IMR-90 (cell line): ENCODE measurements at regions not wholly inside any gene's neighbourhood (a gene's known extent, or its start where the extent isn't known, plus 50 kb on each side); places are given as distances from the start of the nearest gene placed in this dataset.
A peak's percentile ranks its signal among the peaks of the same experiment; 100 is the strongest.

Experiments
- ATAC-seq: fragments of 200-7000 bp; cut with Tn5 transposase; 2 replicates; pipeline ENCODE4 v1.9.1; 2020; ENCODE audit warnings: low read depth, mild to moderate bottlenecking, moderate library complexity
- BruUV-seq: library from RNA; stranded (reverse); fragments of 400-500 nt; replicated peaks from 2 replicates; lab custom pipeline; 2021; lab: Mats Ljungman, UMichigan
- CTCF ChIA-PET: fragments of 300-600 bp; formaldehyde crosslinking; extraction: SDS; loops from one replicate; lab custom pipeline; 2021; ENCODE audit warnings: antibody characterized with exemption; lab: Yijun Ruan, JAX
- POLR2A ChIA-PET: fragments of 300-600 bp; sonication (Branson Sonifier 250); formaldehyde crosslinking; loops from one replicate; lab custom pipeline; 2022; ENCODE audit warnings: antibody characterized with exemption; ENCODE audit not compliant: unreplicated experiment; lab: Charles Lee
- DNase-seq: peaks from one replicate; pipeline ENCODE4 v3.0.0; 2013
- H2AFZ ChIP-seq: replicated peaks from 2 replicates; pipeline ENCODE3; 2013; ENCODE audit warnings: low read length, mild to moderate bottlenecking; ENCODE audit not compliant: poor library complexity
- H2AK5ac ChIP-seq: 2 replicates; pipeline ENCODE4 v1.6.1; 2013; ENCODE audit warnings: low read depth, low read length, inconsistent platforms
- H2AK9ac ChIP-seq: replicated peaks from 2 replicates; pipeline ENCODE3; 2013; ENCODE audit warnings: mild to moderate bottlenecking, low read depth, low read length, moderate library complexity; ENCODE audit not compliant: poor library complexity
- H2BK120ac ChIP-seq: 2 replicates; pipeline ENCODE4 v1.6.1; 2013; ENCODE audit warnings: low read depth, low read length, inconsistent platforms
- H2BK15ac ChIP-seq: 3 replicates; pipeline ENCODE4 v1.6.1; 2013; ENCODE audit warnings: low read depth, low read length, inconsistent platforms
- H2BK20ac ChIP-seq: 2 replicates; pipeline ENCODE4 v1.6.1; 2013; ENCODE audit warnings: low read depth, mild to moderate bottlenecking, inconsistent platforms, low read length, moderate library complexity
- H2BK5ac ChIP-seq: 2 replicates; pipeline ENCODE4 v1.6.1; 2013; ENCODE audit warnings: mild to moderate bottlenecking, low read depth, low read length, inconsistent platforms; ENCODE audit not compliant: poor library complexity, severe bottlenecking
- H3K14ac ChIP-seq: replicated peaks from 2 replicates; pipeline ENCODE4 v1.6.1; 2013; ENCODE audit warnings: low read depth, low read length, inconsistent platforms
- H3K18ac ChIP-seq: 2 replicates; pipeline ENCODE4 v1.6.1; 2013; ENCODE audit warnings: low read depth, low read length, control low read depth
- H3K23ac ChIP-seq: 2 replicates; pipeline ENCODE4 v1.6.1; 2013; ENCODE audit warnings: low read depth, low read length, inconsistent platforms
- H3K27ac ChIP-seq: 2 replicates; pipeline ENCODE4 v1.5.1; 2013; ENCODE audit warnings: mild to moderate bottlenecking, control low read depth, low read length; ENCODE audit not compliant: insufficient read depth
- H3K27me3 ChIP-seq: 2 replicates; pipeline ENCODE4 v1.6.1; 2013; ENCODE audit warnings: low read length; ENCODE audit not compliant: control insufficient read depth, insufficient read depth
- H3K36me3 ChIP-seq: 2 replicates; pipeline ENCODE4 v1.6.1; 2013; ENCODE audit warnings: low read length, mixed read lengths; ENCODE audit not compliant: control insufficient read depth, insufficient read depth
- H3K4ac ChIP-seq: 2 replicates; pipeline ENCODE4 v1.6.1; 2013; ENCODE audit warnings: low read depth, low read length, inconsistent platforms
- H3K4me1 ChIP-seq: 2 replicates; pipeline ENCODE4 v1.6.1; 2013; ENCODE audit warnings: low read length, mixed read lengths; ENCODE audit not compliant: control insufficient read depth, insufficient read depth
- H3K4me2 ChIP-seq: 2 replicates; pipeline ENCODE4 v1.6.1; 2013; ENCODE audit warnings: low read depth, mild to moderate bottlenecking, control low read depth, low read length, moderate library complexity
- H3K4me3 ChIP-seq: 2 replicates; pipeline ENCODE4 v1.5.1; 2013; ENCODE audit warnings: low read depth, mild to moderate bottlenecking, control low read depth, low read length, moderate library complexity; ENCODE audit not compliant: insufficient read depth
- H3K56ac ChIP-seq: 2 replicates; pipeline ENCODE4 v1.6.1; 2013; ENCODE audit warnings: low read length, inconsistent platforms; ENCODE audit not compliant: insufficient read depth; ENCODE audit errors: extremely low read depth
- H3K79me1 ChIP-seq, 2 experiments: 2 replicates each; pipeline ENCODE4 v1.6.1; 2013; ENCODE audit warnings: low read length in 2 of 2, inconsistent platforms in 1 of 2, low read depth in 1 of 2
- H3K9ac ChIP-seq: 2 replicates; pipeline ENCODE4 v1.6.1; 2013; ENCODE audit warnings: low read depth, low read length, control low read depth
- H3K9me1 ChIP-seq: 2 replicates; pipeline ENCODE4 v1.6.1; 2013; ENCODE audit warnings: low read length, inconsistent platforms; ENCODE audit not compliant: insufficient read depth
- H3K9me3 ChIP-seq: 2 replicates; pipeline ENCODE4 v1.6.1; 2013; ENCODE audit warnings: low read length; ENCODE audit not compliant: control insufficient read depth, insufficient read depth
- H4K20me1 ChIP-seq: 2 replicates; pipeline ENCODE4 v1.6.1; 2013; ENCODE audit warnings: low read length, inconsistent platforms; ENCODE audit not compliant: insufficient read depth
- H4K5ac ChIP-seq: 2 replicates; pipeline ENCODE4 v1.6.1; 2013; ENCODE audit warnings: mild to moderate bottlenecking, low read depth, low read length, control low read depth
- H4K8ac ChIP-seq, 2 experiments: 2 replicates each; pipeline ENCODE4 v1.6.1; 2013; ENCODE audit warnings: low read depth in 2 of 2, low read length in 2 of 2, control low read depth in 1 of 2, inconsistent platforms in 1 of 2
- H4K91ac ChIP-seq: 2 replicates; pipeline ENCODE4 v1.6.1; 2013; ENCODE audit warnings: low read depth, low read length, inconsistent platforms; ENCODE audit not compliant: insufficient read depth
- BHLHE40 ChIP-seq: fragments of 150-350 bp; IDR thresholded peaks from 2 replicates; pipeline ENCODE4 v1.6.1; 2016; ENCODE audit warnings: mild to moderate bottlenecking, low read depth, low read length
- CEBPB ChIP-seq: IDR thresholded peaks from 2 replicates; pipeline ENCODE4 v1.6.1; 2012; ENCODE audit warnings: low read depth, low read length, improper control_type of control experiment
- CHD1 ChIP-seq: IDR thresholded peaks from 2 replicates; pipeline ENCODE4 v1.6.1; 2012; ENCODE audit warnings: low read depth, low read length, improper control_type of control experiment
- FOS ChIP-seq: fragments of 150-350 bp; IDR thresholded peaks from 2 replicates; pipeline ENCODE4 v1.6.1; 2016; ENCODE audit warnings: low read depth, low read length
- MAZ ChIP-seq: IDR thresholded peaks from 2 replicates; pipeline ENCODE4 v1.6.1; 2012; ENCODE audit warnings: low read depth, mild to moderate bottlenecking, low read length, improper control_type of control experiment, moderate library complexity, borderline replicate concordance
- MXI1 ChIP-seq: IDR thresholded peaks from 2 replicates; pipeline ENCODE4 v1.6.1; 2012; ENCODE audit warnings: low read depth, mild to moderate bottlenecking, low read length, moderate library complexity, borderline replicate concordance
- NFE2L2 ChIP-seq: fragments of 150-350 bp; IDR thresholded peaks from 2 replicates; pipeline ENCODE4 v1.6.1; 2016; ENCODE audit warnings: low read depth, mild to moderate bottlenecking, low read length
- POLR2A ChIP-seq: IDR thresholded peaks from 2 replicates; pipeline ENCODE4 v1.6.1; 2012; ENCODE audit warnings: mild to moderate bottlenecking, low read depth, low read length
- RAD21 ChIP-seq: IDR thresholded peaks from 2 replicates; pipeline ENCODE4 v1.6.1; 2012; ENCODE audit warnings: low read length, improper control_type of control experiment
- RCOR1 ChIP-seq: IDR thresholded peaks from 2 replicates; pipeline ENCODE4 v1.6.1; 2012; ENCODE audit warnings: mild to moderate bottlenecking, low read length, improper control_type of control experiment; ENCODE audit not compliant: insufficient replicate concordance
- RFX5 ChIP-seq: IDR thresholded peaks from 2 replicates; pipeline ENCODE4 v1.8.0; 2012; ENCODE audit warnings: low read depth, mild to moderate bottlenecking, low read length, moderate library complexity
- SMC3 ChIP-seq: fragments of 150-350 bp; IDR thresholded peaks from 2 replicates; pipeline ENCODE4 v1.6.1; 2016; ENCODE audit warnings: low read depth, mild to moderate bottlenecking, antibody characterized with exemption, low read length, moderate library complexity
- WGBS, 2 experiments: methylation state at CpG; one replicate each; pipeline versions ENCODE4 v1.1.5 to v1.1.7; 2013; ENCODE audit warnings: missing lambda C conversion rate in 2 of 2; ENCODE audit not compliant: insufficient read length in 1 of 2; ENCODE audit errors: extremely low coverage in 2 of 2; 5-methylcytosine and 5-hydroxymethylcytosine counted together
- dilution Hi-C: fragments of 300-500 bp; cut with HindIII; formaldehyde crosslinking; loops from one replicate; pipeline ENCODE4 v1.14.3; 2018; ENCODE audit warnings: low sequenced_read_pairs; ENCODE audit not compliant: unreplicated experiment
- in situ Hi-C: fragments of 300-500 bp; cut with MboI; formaldehyde crosslinking; loops from 3 replicates; pipeline ENCODE4 v1.14.3; 2019; ENCODE audit warnings: low sequenced_read_pairs, inconsistent platforms, mixed read lengths
- intact Hi-C: fragments of 100-400 bp; cut with micrococcal nuclease; formaldehyde crosslinking; loops from 2 replicates; pipeline ENCODE4 v1.10.0; 2022
- TF ChIP-seq, protein P1 (sequence below): conservative IDR thresholded peaks from 2 replicates; pipeline ENCODE4 v1.5.1; 2012; ENCODE audit warnings: mild to moderate bottlenecking, low read depth, low read length, improper control_type of control experiment

GRCh38 chr13:107124129-107124718, 556.3 kb upstream of the ARGLU1 start:
- POLR2A ChIA-PET, result no interaction called here

More at GRCh38 chr13:107124129-107124718, 556.3 kb upstream of the ARGLU1 start:
- Histone ChIP-seq H3K27me3 (peaks cover 5% of the 10 kb centered on the region), H3K36me3 (no peaks in the 10 kb centered on the region), H3K23ac (no peak overlapping the region), H3K79me1 (no peaks in the 10 kb centered on the region), H3K4me1 (no peaks in the 10 kb centered on the region), H4K5ac (no peak overlapping the region), H4K91ac (no peak overlapping the region), H3K14ac (no peak overlapping the region), H4K20me1 (no peaks in the 10 kb centered on the region), H3K4me3 (no peak overlapping the region), H2BK20ac (no peak overlapping the region), H3K4ac (no peak overlapping the region), H3K9me3 (no peaks in the 10 kb centered on the region), H2AFZ (no peak overlapping the region), H2BK15ac (no peak overlapping the region), H3K9me1 (no peaks in the 10 kb centered on the region), H2AK5ac (no peak overlapping the region), H4K8ac (no peak overlapping the region), H2AK9ac (no peak overlapping the region), H3K4me2 (no peak overlapping the region), H3K27ac (no peak overlapping the region), H3K9ac (no peak overlapping the region), H3K56ac (no peak overlapping the region), H3K18ac (no peak overlapping the region), H2BK5ac (no peak overlapping the region), H2BK120ac (no peak overlapping the region)
- in situ Hi-C loops (loop anchor here (10.0 to 25.0 kb wide), 2 partner anchors 212 to 569 kb away; no protein-coding TSS in a partner anchor), intact Hi-C loops (loop anchor here (1.0 to 5.0 kb wide), 4 partner anchors 206 to 589 kb away; partner anchors contain the start of genes ARGLU1 and EFNB2), dilution Hi-C loops (no loop called here)
- DNase-seq (peak; percentile 36), ATAC-seq (peak; percentile 66; the same call in 1 of the 2 replicates)
- no peak for TF ChIP-seq CHD1
- no peak for TF ChIP-seq NFE2L2
- TF ChIP-seq FOS, result no peak
- no peak for TF ChIP-seq MAZ
- TF ChIP-seq, protein P1, sequence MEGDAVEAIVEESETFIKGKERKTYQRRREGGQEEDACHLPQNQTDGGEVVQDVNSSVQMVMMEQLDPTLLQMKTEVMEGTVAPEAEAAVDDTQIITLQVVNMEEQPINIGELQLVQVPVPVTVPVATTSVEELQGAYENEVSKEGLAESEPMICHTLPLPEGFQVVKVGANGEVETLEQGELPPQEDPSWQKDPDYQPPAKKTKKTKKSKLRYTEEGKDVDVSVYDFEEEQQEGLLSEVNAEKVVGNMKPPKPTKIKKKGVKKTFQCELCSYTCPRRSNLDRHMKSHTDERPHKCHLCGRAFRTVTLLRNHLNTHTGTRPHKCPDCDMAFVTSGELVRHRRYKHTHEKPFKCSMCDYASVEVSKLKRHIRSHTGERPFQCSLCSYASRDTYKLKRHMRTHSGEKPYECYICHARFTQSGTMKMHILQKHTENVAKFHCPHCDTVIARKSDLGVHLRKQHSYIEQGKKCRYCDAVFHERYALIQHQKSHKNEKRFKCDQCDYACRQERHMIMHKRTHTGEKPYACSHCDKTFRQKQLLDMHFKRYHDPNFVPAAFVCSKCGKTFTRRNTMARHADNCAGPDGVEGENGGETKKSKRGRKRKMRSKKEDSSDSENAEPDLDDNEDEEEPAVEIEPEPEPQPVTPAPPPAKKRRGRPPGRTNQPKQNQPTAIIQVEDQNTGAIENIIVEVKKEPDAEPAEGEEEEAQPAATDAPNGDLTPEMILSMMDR, result peak; percentile 79
- TF ChIP-seq POLR2A, result no peak
- TF ChIP-seq MXI1, result no peak
- peak; percentile 88 for TF ChIP-seq RAD21
- TF ChIP-seq BHLHE40, result no peak
- TF ChIP-seq RFX5, result no peak
- TF ChIP-seq CEBPB, result no peak
- no peak for TF ChIP-seq RCOR1
- TF ChIP-seq SMC3, result peak; percentile 75
- CTCF ChIA-PET, result interaction anchor here (1.1 kb wide), 1 partner anchor 206 kb away, joined by 3 read pairs; no protein-coding TSS in a partner anchor
- no TSS peak for BruUV-seq
- WGBS, 2 experiments, result no CpG with 5 or more reads among the region's 2 CpGs
